ENCODE measurements at regions not wholly inside any gene's neighbourhood (a gene's known extent, or its start where the extent isn't known, plus 50 kb on each side); places are given as distances from the start of the nearest gene placed in this dataset.

- no peak for TF ChIP-seq POLR2A (IDR thresholded peaks at IDR 0.05)
- TF ChIP-seq, protein P1, sequence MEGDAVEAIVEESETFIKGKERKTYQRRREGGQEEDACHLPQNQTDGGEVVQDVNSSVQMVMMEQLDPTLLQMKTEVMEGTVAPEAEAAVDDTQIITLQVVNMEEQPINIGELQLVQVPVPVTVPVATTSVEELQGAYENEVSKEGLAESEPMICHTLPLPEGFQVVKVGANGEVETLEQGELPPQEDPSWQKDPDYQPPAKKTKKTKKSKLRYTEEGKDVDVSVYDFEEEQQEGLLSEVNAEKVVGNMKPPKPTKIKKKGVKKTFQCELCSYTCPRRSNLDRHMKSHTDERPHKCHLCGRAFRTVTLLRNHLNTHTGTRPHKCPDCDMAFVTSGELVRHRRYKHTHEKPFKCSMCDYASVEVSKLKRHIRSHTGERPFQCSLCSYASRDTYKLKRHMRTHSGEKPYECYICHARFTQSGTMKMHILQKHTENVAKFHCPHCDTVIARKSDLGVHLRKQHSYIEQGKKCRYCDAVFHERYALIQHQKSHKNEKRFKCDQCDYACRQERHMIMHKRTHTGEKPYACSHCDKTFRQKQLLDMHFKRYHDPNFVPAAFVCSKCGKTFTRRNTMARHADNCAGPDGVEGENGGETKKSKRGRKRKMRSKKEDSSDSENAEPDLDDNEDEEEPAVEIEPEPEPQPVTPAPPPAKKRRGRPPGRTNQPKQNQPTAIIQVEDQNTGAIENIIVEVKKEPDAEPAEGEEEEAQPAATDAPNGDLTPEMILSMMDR (IDR thresholded peaks at IDR 0.05) = no peak
Measured at GRCh38 chr17:11105141-11105540, 135.9 kb upstream of the SHISA6 start.

Measured in body of pancreas (tissue), 4 donors.